Left ventricle myocardium inferior (tissue), 1 donor: ENCODE measurements at regions not wholly inside any gene's neighbourhood (a gene's known extent, or its start where the extent isn't known, plus 50 kb on each side); places are given as distances from the start of the nearest gene placed in this dataset.

Experiments used
- DNase-seq: peaks from one replicate; pipeline ENCODE4 v3.0.0-alpha.2; 2020
- H3K27ac ChIP-seq: fragments of 200-600 bp; replicated peaks from 2 replicates; pipeline ENCODE4 v1.8.0; 2021
- H3K27me3 ChIP-seq: fragments of 200-600 bp; 2 replicates; pipeline ENCODE4 v1.8.0; 2021; ENCODE audit warnings: low read depth
- H3K36me3 ChIP-seq: fragments of 200-600 bp; 2 replicates; pipeline ENCODE4 v1.8.0; 2021
- H3K4me1 ChIP-seq: fragments of 200-600 bp; 2 replicates; pipeline ENCODE4 v1.8.0; 2021
- H3K4me3 ChIP-seq: fragments of 200-600 bp; 2 replicates; pipeline ENCODE4 v1.8.0; 2021; ENCODE audit warnings: mild to moderate bottlenecking, moderate library complexity
- H3K9me3 ChIP-seq: fragments of 200-600 bp; replicated peaks from 2 replicates; pipeline ENCODE4 v1.8.0; 2021
- CTCF ChIP-seq: fragments of 200-600 bp; IDR thresholded peaks from 2 replicates; pipeline ENCODE4 v1.8.0; 2021; ENCODE audit warnings: antibody characterized with exemption, mild to moderate bottlenecking, borderline replicate concordance
- intact Hi-C: fragments of 100-400 bp; cut with micrococcal nuclease; formaldehyde crosslinking; loops from one replicate; pipeline ENCODE4 v1.11.0; 2022
- donor health status: DM: no; HTN: yes; CAD: no; lungs with severe emphysema.

DNA sequence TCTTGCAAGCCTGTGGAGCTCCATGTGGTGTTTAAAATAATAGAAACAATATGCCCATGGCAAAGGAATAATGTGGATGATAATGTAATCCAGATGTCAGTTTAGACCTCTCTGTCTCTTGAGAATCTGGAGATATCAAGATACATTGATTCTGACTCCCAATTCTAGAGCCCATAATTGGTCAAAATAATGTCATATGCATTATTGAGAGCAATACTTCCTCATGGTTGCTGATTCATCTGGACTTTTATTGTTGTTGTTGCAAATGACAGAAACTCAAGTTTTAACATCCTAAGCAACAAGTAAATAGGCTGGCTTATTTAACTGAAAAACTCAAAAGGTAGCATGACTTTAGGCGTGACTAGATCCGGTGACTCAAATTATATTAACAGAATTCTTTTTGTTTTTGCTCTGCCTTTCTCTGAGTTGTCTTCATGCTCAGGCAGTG is 152.1 kb downstream of the PCSK1 start:
- intact Hi-C loops = no loop called here
- H3K36me3 ChIP-seq = no peaks in the 10 kb centered on the region
- H3K9me3 ChIP-seq = no peaks in the 10 kb centered on the region
- TF ChIP-seq CTCF = no peak
- H3K27me3 ChIP-seq = no peaks in the 10 kb centered on the region
- no peak for DNase-seq
- no peaks in the 10 kb centered on the region for H3K4me1 ChIP-seq
- no peak overlapping the region for H3K27ac ChIP-seq
- H3K4me3 ChIP-seq = no peak overlapping the region

DNA sequence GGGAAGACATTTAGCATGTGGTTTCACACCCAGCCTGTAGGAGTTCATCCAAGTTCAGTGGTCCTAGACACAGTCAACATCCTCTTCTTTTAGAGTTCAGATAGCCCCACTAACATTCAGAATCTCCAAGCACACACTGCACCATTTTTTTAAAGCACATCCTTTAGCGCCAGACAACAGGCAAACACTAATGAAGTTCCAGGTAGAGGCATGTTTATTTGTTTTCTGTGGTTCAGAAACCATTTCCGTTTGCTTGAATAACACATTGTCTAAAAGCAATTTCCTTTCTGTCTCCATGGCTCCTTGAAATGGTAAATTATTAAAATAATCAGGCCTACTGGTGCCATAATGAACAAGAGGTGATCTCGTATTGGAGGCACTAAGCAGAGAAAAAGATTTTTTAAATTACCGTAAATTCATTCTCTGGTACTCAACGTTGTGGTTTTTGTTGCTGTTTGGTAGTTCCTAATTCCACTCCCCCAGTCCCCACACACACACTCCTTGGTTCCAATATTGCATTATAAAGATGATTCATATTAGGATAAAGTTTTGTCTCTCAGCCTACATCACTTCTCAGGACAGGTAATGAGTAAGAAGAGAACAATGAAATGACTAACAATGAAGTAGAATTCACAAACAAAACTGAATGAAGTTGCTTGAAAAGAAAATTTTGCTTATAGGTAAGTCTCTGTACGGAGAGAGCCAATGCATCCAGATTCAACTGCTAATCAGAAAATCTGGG is 153.1 kb downstream of the PCSK1 start:
- TF ChIP-seq CTCF = no peak
- H3K36me3 ChIP-seq = no peaks in the 10 kb centered on the region
- no peak overlapping the region for H3K4me3 ChIP-seq
- intact Hi-C loops = no loop called here
- no peaks in the 10 kb centered on the region for H3K9me3 ChIP-seq
- no peaks in the 10 kb centered on the region for H3K4me1 ChIP-seq
- no peak overlapping the region for H3K27ac ChIP-seq
- H3K27me3 ChIP-seq = no peaks in the 10 kb centered on the region
- no peak for DNase-seq

GRCh38 chr5:96278981-96279380 is 154.1 kb downstream of the PCSK1 start:
- no peak for DNase-seq
- Histone ChIP-seq H3K27ac (no peak overlapping the region), H3K9me3 (no peaks in the 10 kb centered on the region), H3K36me3 (no peaks in the 10 kb centered on the region), H3K27me3 (no peaks in the 10 kb centered on the region), H3K4me3 (no peak overlapping the region), H3K4me1 (no peaks in the 10 kb centered on the region)
- intact Hi-C loops = no loop called here
- no peak for TF ChIP-seq CTCF

DNA sequence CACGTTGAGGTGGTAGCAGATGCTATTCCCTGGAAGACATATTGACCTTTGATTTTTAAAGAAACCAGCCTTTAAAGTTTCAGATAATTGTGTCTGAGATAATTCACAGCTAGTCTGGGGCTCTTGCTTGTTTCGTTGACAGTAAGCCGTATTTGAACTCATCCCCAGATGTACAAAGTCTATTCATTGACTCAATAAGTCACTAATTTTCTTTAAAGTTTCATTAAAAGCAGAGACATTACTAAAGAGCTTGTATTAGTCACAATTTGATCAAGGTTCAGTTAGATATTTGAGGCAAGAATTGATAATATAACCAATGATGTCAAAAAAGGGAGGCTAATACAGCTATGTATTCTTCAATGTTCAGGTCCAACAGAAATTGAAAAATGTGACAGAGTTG is 158.0 kb downstream of the PCSK1 start:
- H3K9me3 ChIP-seq = peaks cover 14% of the 10 kb centered on the region
- no peaks in the 10 kb centered on the region for H3K27me3 ChIP-seq
- intact Hi-C loops = no loop called here
- H3K4me3 ChIP-seq = no peak overlapping the region
- no peaks in the 10 kb centered on the region for H3K4me1 ChIP-seq
- no peak for TF ChIP-seq CTCF
- H3K27ac ChIP-seq = no peak overlapping the region
- no peaks in the 10 kb centered on the region for H3K36me3 ChIP-seq
- DNase-seq = no peak

DNA sequence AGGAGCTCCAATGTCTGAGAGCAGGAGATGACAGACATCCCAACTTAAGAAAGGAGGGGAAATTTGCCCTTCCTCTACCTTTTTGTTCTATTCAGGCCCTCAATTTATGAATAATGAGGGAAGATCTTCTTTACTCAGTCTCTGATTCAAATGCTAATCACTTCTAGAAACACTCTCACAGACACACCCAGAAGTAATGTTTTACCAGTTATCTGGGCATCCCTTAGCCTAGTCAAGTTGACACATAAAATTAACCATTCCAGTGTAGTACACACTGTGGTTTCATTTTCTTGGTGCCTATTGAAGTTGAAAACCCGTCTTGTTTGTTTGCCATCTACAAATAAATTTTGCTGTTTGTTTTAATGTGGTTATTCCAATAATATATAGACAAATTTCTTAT is 167.6 kb downstream of the PCSK1 start:
- peaks cover 33% of the 10 kb centered on the region for H3K9me3 ChIP-seq
- intact Hi-C loops = no loop called here
- no peak for DNase-seq
- H3K4me1 ChIP-seq = no peaks in the 10 kb centered on the region
- no peak for TF ChIP-seq CTCF
- H3K36me3 ChIP-seq = no peaks in the 10 kb centered on the region
- H3K27me3 ChIP-seq = no peaks in the 10 kb centered on the region
- H3K4me3 ChIP-seq = no peak overlapping the region
- no peak overlapping the region for H3K27ac ChIP-seq
